H1 (cell line): ENCODE measurements at regions not wholly inside any gene's neighbourhood (a gene's known extent, or its start where the extent isn't known, plus 50 kb on each side); places are given as distances from the start of the nearest gene placed in this dataset.

Experiments
- CTCF ChIA-PET: fragments of 300-600 bp; sonication (Branson Sonifier 250); formaldehyde crosslinking; loops from one replicate; lab custom pipeline; 2021; ENCODE audit not compliant: partially characterized antibody; lab: Charles Lee
- POLR2A ChIA-PET: fragments of 300-600 bp; sonication (Branson Sonifier 250); formaldehyde crosslinking; loops from one replicate; lab custom pipeline; 2021; ENCODE audit warnings: inconsistent platforms; ENCODE audit not compliant: partially characterized antibody; lab: Charles Lee
- DNase-seq, 2 experiments: peaks; one replicate each; pipeline versions ENCODE4 v3.0.0 to v3.0.0-alpha.2; 2010 to 2022; ENCODE audit warnings: low spot score in 2 of 2, low read depth in 1 of 2, mixed read lengths in 1 of 2
- FAIRE-seq: peaks from 2 replicates; lab custom pipeline; 2011; peaks lifted over from hg19 to GRCh38; lab: Jason Lieb, UNC
- H2AFZ ChIP-seq: 2 replicates; pipeline ENCODE4 v1.8.1; 2012; ENCODE audit warnings: low read length, inconsistent platforms
- H2AK5ac ChIP-seq: 2 replicates; pipeline ENCODE4 v1.6.1; 2013; ENCODE audit warnings: low read depth, low read length
- H2BK120ac ChIP-seq: replicated peaks from 2 replicates; pipeline ENCODE3; 2013; ENCODE audit warnings: low read depth, low read length, inconsistent platforms
- H2BK12ac ChIP-seq: 2 replicates; pipeline ENCODE4 v1.6.1; 2013; ENCODE audit warnings: low read depth, low read length
- H2BK15ac ChIP-seq: 2 replicates; pipeline ENCODE4 v1.6.1; 2013; ENCODE audit warnings: low read length
- H2BK20ac ChIP-seq: 2 replicates; pipeline ENCODE4 v1.6.1; 2013; ENCODE audit warnings: low read length
- H2BK5ac ChIP-seq: 2 replicates; pipeline ENCODE4 v1.6.1; 2013; ENCODE audit warnings: low read depth, low read length
- H3K14ac ChIP-seq: 2 replicates; pipeline ENCODE4 v1.6.1; 2013; ENCODE audit warnings: inconsistent platforms; ENCODE audit not compliant: insufficient read length
- H3K18ac ChIP-seq: 2 replicates; pipeline ENCODE4 v1.6.1; 2013; ENCODE audit warnings: low read length; ENCODE audit errors: extremely low read depth
- H3K23ac ChIP-seq: 2 replicates; pipeline ENCODE4 v1.6.1; 2013; ENCODE audit warnings: inconsistent platforms; ENCODE audit not compliant: insufficient read length
- H3K23me2 ChIP-seq: 2 replicates; pipeline ENCODE4 v1.6.1; 2013; ENCODE audit warnings: low read depth, low read length
- H3K27ac ChIP-seq: 2 replicates; pipeline ENCODE4 v1.6.1; 2011; ENCODE audit warnings: low read depth, low read length, inconsistent platforms
- H3K27me3 ChIP-seq, 4 experiments: replicated peaks in 1 of 4; 1 replicate in 1 of 4; 2 replicates in 3 of 4; pipeline versions ENCODE4 v1.6.1 to v1.8.1; 2011 to 2013; ENCODE audit warnings: low read length in 3 of 4, mild to moderate bottlenecking in 3 of 4, inconsistent platforms in 2 of 4, mixed read lengths in 2 of 4, moderate library complexity in 1 of 4; ENCODE audit not compliant: control insufficient read depth in 3 of 4, insufficient read depth in 3 of 4; ENCODE audit errors: extremely low read depth in 1 of 4
- H3K36me3 ChIP-seq, 4 experiments: 2 replicates each; pipeline versions ENCODE4 v1.6.1 to v1.8.1; 2011 to 2013; ENCODE audit warnings: mild to moderate bottlenecking in 4 of 4, low read length in 3 of 4, moderate library complexity in 2 of 4, control low read depth in 1 of 4, inconsistent platforms in 1 of 4; ENCODE audit not compliant: insufficient read depth in 4 of 4, control insufficient read depth in 2 of 4
- H3K4ac ChIP-seq: replicated peaks from 2 replicates; pipeline ENCODE3; 2013; ENCODE audit warnings: low read length, low read depth, mixed read lengths, inconsistent platforms; ENCODE audit not compliant: insufficient read length
- H3K4me1 ChIP-seq, 4 experiments: replicated peaks in 1 of 4; 1 replicate in 1 of 4; 2 replicates in 3 of 4; pipeline versions ENCODE4 v1.6.1 to v1.8.1; 2011 to 2013; ENCODE audit warnings: low read length in 3 of 4, inconsistent platforms in 2 of 4, mixed read lengths in 1 of 4; ENCODE audit not compliant: insufficient read depth in 4 of 4, control insufficient read depth in 3 of 4
- H3K4me2 ChIP-seq, 2 experiments: 2 replicates each; pipeline versions ENCODE4 v1.6.1 to v1.8.1; 2011 to 2013; ENCODE audit warnings: low read depth in 2 of 2, low read length in 2 of 2, control low read depth in 1 of 2, inconsistent platforms in 1 of 2, mild to moderate bottlenecking in 1 of 2; ENCODE audit not compliant: insufficient read depth in 1 of 2
- H3K4me3 ChIP-seq, 4 experiments: fragments of 200-600, 300-600 bp in 1 of 4; sonication (generic), shearing (Covaris generic), sonication (Bioruptor Twin) in 1 of 4; 2 replicates each; pipeline versions ENCODE4 v1.5.1 to v1.8.1; 2011 to 2016; ENCODE audit warnings: low read length in 4 of 4, low read depth in 3 of 4, control low read depth in 2 of 4, inconsistent platforms in 2 of 4, mild to moderate bottlenecking in 2 of 4, mixed read lengths in 1 of 4, moderate library complexity in 1 of 4; ENCODE audit not compliant: insufficient read depth in 2 of 4; ENCODE audit errors: extremely low read depth in 1 of 4
- H3K56ac ChIP-seq: replicated peaks from 2 replicates; pipeline ENCODE3; 2013; ENCODE audit warnings: low read depth, mild to moderate bottlenecking, mixed read lengths, low read length, inconsistent platforms; ENCODE audit not compliant: insufficient read length
- H3K79me1 ChIP-seq: 2 replicates; pipeline ENCODE4 v1.6.1; 2013; ENCODE audit warnings: low read depth, low read length, control low read depth
- H3K79me2 ChIP-seq, 2 experiments: 2 replicates each; pipeline versions ENCODE4 v1.6.1 to v1.8.1; 2012 to 2013; ENCODE audit warnings: low read length in 2 of 2, mild to moderate bottlenecking in 2 of 2, inconsistent platforms in 1 of 2; ENCODE audit not compliant: insufficient read depth in 2 of 2, control insufficient read depth in 1 of 2
- H3K9ac ChIP-seq, 4 experiments: replicated peaks in 1 of 4; 1 replicate in 1 of 4; 2 replicates in 3 of 4; pipeline versions ENCODE4 v1.6.1 to v1.8.1; 2011 to 2013; ENCODE audit warnings: low read depth in 3 of 4, low read length in 3 of 4, control low read depth in 2 of 4, mild to moderate bottlenecking in 2 of 4, moderate library complexity in 2 of 4, inconsistent platforms in 1 of 4; ENCODE audit errors: extremely low read depth in 1 of 4
- H3K9me3 ChIP-seq, 2 experiments: 2 replicates each; pipeline versions ENCODE4 v1.6.1 to v1.8.1; 2012 to 2013; ENCODE audit warnings: mild to moderate bottlenecking in 2 of 2, moderate library complexity in 2 of 2, control low read depth in 1 of 2, inconsistent platforms in 1 of 2, low read depth in 1 of 2, low read length in 1 of 2, mixed read lengths in 1 of 2; ENCODE audit not compliant: insufficient read depth in 2 of 2
- H4K20me1 ChIP-seq, 2 experiments: replicated peaks in 1 of 2; 2 replicates each; pipeline versions ENCODE3 to v1.8.1; 2011 to 2013; ENCODE audit warnings: inconsistent platforms in 2 of 2, low read length in 2 of 2, mild to moderate bottlenecking in 1 of 2; ENCODE audit not compliant: insufficient read depth in 2 of 2, control insufficient read depth in 1 of 2
- H4K5ac ChIP-seq: 2 replicates; pipeline ENCODE4 v1.6.1; 2013; ENCODE audit warnings: low read length, low read depth, mixed read lengths, inconsistent platforms; ENCODE audit not compliant: insufficient read length
- H4K8ac ChIP-seq: 2 replicates; pipeline ENCODE4 v1.8.0; 2013; ENCODE audit warnings: mild to moderate bottlenecking, moderate library complexity, low read length, inconsistent platforms; ENCODE audit not compliant: insufficient read depth; ENCODE audit errors: extremely low read depth
- H4K91ac ChIP-seq: replicated peaks from 2 replicates; pipeline ENCODE3; 2013; ENCODE audit warnings: low read length, mixed read lengths, inconsistent platforms; ENCODE audit not compliant: insufficient read length
- EP300 ChIP-seq, 2 experiments: IDR thresholded peaks; 1 replicate in 1 of 2; 2 replicates in 1 of 2; pipeline ENCODE4 v1.6.1; 2011 to 2012; ENCODE audit warnings: low read depth in 2 of 2, low read length in 2 of 2, mild to moderate bottlenecking in 2 of 2, borderline replicate concordance in 1 of 2, inconsistent platforms in 1 of 2, moderate library complexity in 1 of 2
- RAD21 ChIP-seq, 2 experiments: IDR thresholded peaks in 1 of 2; conservative IDR thresholded peaks in 1 of 2; 2 replicates each; pipeline ENCODE4 v1.6.1; 2011; ENCODE audit warnings: low read depth in 2 of 2, low read length in 2 of 2, improper control_type of control experiment in 1 of 2, inconsistent platforms in 1 of 2, mild to moderate bottlenecking in 1 of 2, moderate library complexity in 1 of 2
- WGBS, 2 experiments: shearing (Covaris generic) in 1 of 2; methylation state at CpG; one replicate each; pipeline versions ENCODE4 v1.1.6 to v1.1.7; 2013 to 2015; ENCODE audit warnings: low lambda C conversion rate in 2 of 2, mixed read lengths in 2 of 2, inconsistent platforms in 1 of 2, low coverage in 1 of 2, missing lambda C conversion rate in 1 of 2; ENCODE audit not compliant: insufficient replicate concordance in 2 of 2, insufficient coverage in 1 of 2, insufficient read length in 1 of 2; ENCODE audit errors: extremely low coverage in 1 of 2, missing lambda C conversion rate in 1 of 2; 5-methylcytosine and 5-hydroxymethylcytosine counted together
- TF ChIP-seq, protein P1 (sequence below), 3 experiments: IDR thresholded peaks; 1 replicate in 2 of 3; 2 replicates in 1 of 3; pipeline versions ENCODE4 v1.5.1 to v1.6.1; 2011; ENCODE audit warnings: low read length in 3 of 3, mild to moderate bottlenecking in 3 of 3, inconsistent platforms in 2 of 3, low read depth in 1 of 3, moderate library complexity in 1 of 3; ENCODE audit not compliant: insufficient read depth in 1 of 3; ENCODE audit errors: control extremely low read depth in 1 of 3

DNA sequence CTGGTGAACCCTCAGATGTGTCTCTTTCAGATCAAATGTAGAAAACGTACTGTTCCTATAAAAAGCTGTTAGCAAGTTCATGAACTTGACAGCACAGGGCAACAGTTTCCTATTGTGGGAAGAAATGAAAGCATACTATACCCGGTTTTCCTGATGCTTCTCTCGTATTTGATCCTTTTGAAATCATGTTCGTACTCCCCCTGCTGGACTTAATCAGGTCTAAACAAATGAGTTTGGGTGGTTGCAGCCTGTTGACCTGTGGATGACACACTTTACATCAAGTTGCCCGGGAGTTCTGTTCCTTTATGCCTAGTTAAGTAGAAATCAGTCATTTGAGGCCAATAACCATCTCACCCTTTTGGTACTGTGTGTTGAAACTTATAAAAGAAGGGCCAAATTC lies 1992.3 kb downstream of the MAT2B start:
- Histone ChIP-seq H3K18ac (no peak overlapping the region), H3K27me3 (no peaks in the 10 kb centered on the region), H4K91ac (no peak overlapping the region), H3K23ac (no peak overlapping the region), H3K27ac (no peak overlapping the region), H2AK5ac (no peak overlapping the region), H2BK12ac (no peak overlapping the region)
- TF ChIP-seq RAD21 (IDR thresholded peaks at IDR 0.05 in 1 of 2, conservative IDR thresholded peaks at IDR 0.05 in 1 of 2; ENCODE audit: low read depth in 2 of 2, low read length in 2 of 2) (peak; percentile 48 to 58), EP300 (IDR thresholded peaks at IDR 0.05; ENCODE audit: borderline replicate concordance in 1 of 2, low read depth in 2 of 2, low read length in 2 of 2) (no peak)
- TF ChIP-seq, protein P1, sequence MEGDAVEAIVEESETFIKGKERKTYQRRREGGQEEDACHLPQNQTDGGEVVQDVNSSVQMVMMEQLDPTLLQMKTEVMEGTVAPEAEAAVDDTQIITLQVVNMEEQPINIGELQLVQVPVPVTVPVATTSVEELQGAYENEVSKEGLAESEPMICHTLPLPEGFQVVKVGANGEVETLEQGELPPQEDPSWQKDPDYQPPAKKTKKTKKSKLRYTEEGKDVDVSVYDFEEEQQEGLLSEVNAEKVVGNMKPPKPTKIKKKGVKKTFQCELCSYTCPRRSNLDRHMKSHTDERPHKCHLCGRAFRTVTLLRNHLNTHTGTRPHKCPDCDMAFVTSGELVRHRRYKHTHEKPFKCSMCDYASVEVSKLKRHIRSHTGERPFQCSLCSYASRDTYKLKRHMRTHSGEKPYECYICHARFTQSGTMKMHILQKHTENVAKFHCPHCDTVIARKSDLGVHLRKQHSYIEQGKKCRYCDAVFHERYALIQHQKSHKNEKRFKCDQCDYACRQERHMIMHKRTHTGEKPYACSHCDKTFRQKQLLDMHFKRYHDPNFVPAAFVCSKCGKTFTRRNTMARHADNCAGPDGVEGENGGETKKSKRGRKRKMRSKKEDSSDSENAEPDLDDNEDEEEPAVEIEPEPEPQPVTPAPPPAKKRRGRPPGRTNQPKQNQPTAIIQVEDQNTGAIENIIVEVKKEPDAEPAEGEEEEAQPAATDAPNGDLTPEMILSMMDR (IDR thresholded peaks at IDR 0.05; ENCODE audit: control extremely low read depth in 1 of 3, insufficient read depth in 1 of 3, low read depth in 1 of 3, low read length in 3 of 3): peak in 2 of 3 experiments; percentile 35 to 53; a peak in 2 of 4 replicates
- TF ChIP-seq, all 59 proteins: peak for 2
- H3K14ac ChIP-seq: no peak overlapping the region
- H3K79me1 ChIP-seq: no peaks in the 10 kb centered on the region
- DNase-seq: peak in 1 of 2 experiments; percentile 7
- no peak overlapping the region for H3K4me3 ChIP-seq
- no peak overlapping the region for H3K4me2 ChIP-seq
- no peaks in the 10 kb centered on the region for H3K4me1 ChIP-seq
- no peak overlapping the region for H4K5ac ChIP-seq
- POLR2A ChIA-PET: no interaction called here
- H3K9me3 ChIP-seq: no peaks in the 10 kb centered on the region; a peak in 1 of 4 replicates
- no peak overlapping the region for H3K4ac ChIP-seq
- no peaks in the 10 kb centered on the region for H3K36me3 ChIP-seq
- H3K79me2 ChIP-seq: no peaks in the 10 kb centered on the region
- FAIRE-seq: peak; percentile 39
- H2BK5ac ChIP-seq: no peak overlapping the region
- no peak overlapping the region for H2BK120ac ChIP-seq
- no peak overlapping the region for H3K9ac ChIP-seq
- H2BK20ac ChIP-seq: no peak overlapping the region
- no peaks in the 10 kb centered on the region for H4K20me1 ChIP-seq
- no peak overlapping the region for H2BK15ac ChIP-seq
- H4K8ac ChIP-seq: no peak overlapping the region
- peak overlapping the region; percentile 12; the same call in 1 of the 2 replicates for H2AFZ ChIP-seq
- no peaks in the 10 kb centered on the region for H3K23me2 ChIP-seq
- WGBS, 2 experiments: 81% methylated on average over 5 of the region's 5 CpGs; no CpG with 5 or more reads in 1 of the 2 experiments
- H3K56ac ChIP-seq: no peak overlapping the region
- CTCF ChIA-PET: interaction anchor here (0.8 kb wide), 3 partner anchors 11 to 1539 kb away, joined by 3 read pairs; no protein-coding TSS in a partner anchor
